ENCODE measurements at regions not wholly inside any gene's neighbourhood (a gene's known extent, or its start where the extent isn't known, plus 50 kb on each side); places are given as distances from the start of the nearest gene placed in this dataset.

- H3K9me3 ChIP-seq (ENCODE audit: low read length), result no peaks in the 10 kb centered on the region
- H3K4me3 ChIP-seq (ENCODE audit: low read depth in 1 of 2, low read length in 2 of 2), result no peak overlapping the region
- H3K9ac ChIP-seq (ENCODE audit: low read length), result no peak overlapping the region
- no peak overlapping the region for H3K27ac ChIP-seq (ENCODE audit: low read depth, low read length)
- no peaks in the 10 kb centered on the region for H3K4me1 ChIP-seq (ENCODE audit: insufficient read depth, low read length)
- no peaks in the 10 kb centered on the region for H3K27me3 ChIP-seq (ENCODE audit: control insufficient read depth in 1 of 2, insufficient read depth in 2 of 2, low read length in 2 of 2)
- H3K36me3 ChIP-seq (ENCODE audit: insufficient read depth, low read length), result no peaks in the 10 kb centered on the region
These were observed 51.0 kb upstream of the EGFLAM start for GRCh38 chr5:38207343-38207742.

- no peaks in the 10 kb centered on the region for H3K27me3 ChIP-seq (ENCODE audit: control insufficient read depth in 1 of 2, insufficient read depth in 2 of 2, low read length in 2 of 2)
- no peak overlapping the region for H3K27ac ChIP-seq (ENCODE audit: low read depth, low read length)
- H3K36me3 ChIP-seq (ENCODE audit: insufficient read depth, low read length), result no peaks in the 10 kb centered on the region
- no peaks in the 10 kb centered on the region for H3K4me1 ChIP-seq (ENCODE audit: insufficient read depth, low read length)
- H3K4me3 ChIP-seq (ENCODE audit: low read depth in 1 of 2, low read length in 2 of 2), result no peak overlapping the region
- H3K9ac ChIP-seq (ENCODE audit: low read length), result no peak overlapping the region
- no peaks in the 10 kb centered on the region for H3K9me3 ChIP-seq (ENCODE audit: low read length)
These were observed 55.6 kb upstream of the EGFLAM start for GRCh38 chr5:38202741-38203140.

GRCh38 chr5:38200872-38201557 lies 57.3 kb upstream of the EGFLAM start:
- no peak overlapping the region for H3K27ac ChIP-seq (ENCODE audit: low read depth, low read length)
- no peaks in the 10 kb centered on the region for H3K27me3 ChIP-seq (ENCODE audit: control insufficient read depth in 1 of 2, insufficient read depth in 2 of 2, low read length in 2 of 2)
- no peak overlapping the region for H3K4me3 ChIP-seq (ENCODE audit: low read depth in 1 of 2, low read length in 2 of 2)
- no peaks in the 10 kb centered on the region for H3K36me3 ChIP-seq (ENCODE audit: insufficient read depth, low read length)
- no peaks in the 10 kb centered on the region for H3K9me3 ChIP-seq (ENCODE audit: low read length)
- H3K9ac ChIP-seq (ENCODE audit: low read length), result no peak overlapping the region
- no peaks in the 10 kb centered on the region for H3K4me1 ChIP-seq (ENCODE audit: insufficient read depth, low read length)

- Histone ChIP-seq H3K4me3 (ENCODE audit: low read depth in 1 of 2, low read length in 2 of 2) (no peak overlapping the region), H3K27ac (ENCODE audit: low read depth, low read length) (no peak overlapping the region), H3K4me1 (ENCODE audit: insufficient read depth, low read length) (no peaks in the 10 kb centered on the region), H3K36me3 (ENCODE audit: insufficient read depth, low read length) (no peaks in the 10 kb centered on the region), H3K9ac (ENCODE audit: low read length) (no peak overlapping the region), H3K9me3 (ENCODE audit: low read length) (no peaks in the 10 kb centered on the region), H3K27me3 (ENCODE audit: control insufficient read depth in 1 of 2, insufficient read depth in 2 of 2, low read length in 2 of 2) (no peaks in the 10 kb centered on the region)
These were observed 61.2 kb upstream of the EGFLAM start for GRCh38 chr5:38197118-38197517.

GRCh38 chr5:38193015-38193581 lies 65.3 kb upstream of the EGFLAM start:
- no peak overlapping the region for H3K27ac ChIP-seq (ENCODE audit: low read depth, low read length)
- no peaks in the 10 kb centered on the region for H3K27me3 ChIP-seq (ENCODE audit: control insufficient read depth in 1 of 2, insufficient read depth in 2 of 2, low read length in 2 of 2)
- H3K9me3 ChIP-seq (ENCODE audit: low read length), result no peaks in the 10 kb centered on the region
- no peak overlapping the region for H3K4me3 ChIP-seq (ENCODE audit: low read depth in 1 of 2, low read length in 2 of 2)
- peaks cover 5% of the 10 kb centered on the region for H3K4me1 ChIP-seq (ENCODE audit: insufficient read depth, low read length)
- no peak overlapping the region for H3K9ac ChIP-seq (ENCODE audit: low read length)
- no peaks in the 10 kb centered on the region for H3K36me3 ChIP-seq (ENCODE audit: insufficient read depth, low read length)

- Histone ChIP-seq H3K9ac (ENCODE audit: low read length) (no peak overlapping the region), H3K27ac (ENCODE audit: low read depth, low read length) (no peak overlapping the region), H3K4me3 (ENCODE audit: low read depth in 1 of 2, low read length in 2 of 2) (no peak overlapping the region), H3K9me3 (ENCODE audit: low read length) (no peaks in the 10 kb centered on the region), H3K27me3 (ENCODE audit: control insufficient read depth in 1 of 2, insufficient read depth in 2 of 2, low read length in 2 of 2) (no peaks in the 10 kb centered on the region), H3K4me1 (ENCODE audit: insufficient read depth, low read length) (peaks cover 5% of the 10 kb centered on the region), H3K36me3 (ENCODE audit: insufficient read depth, low read length) (no peaks in the 10 kb centered on the region)
These were observed 66.7 kb upstream of the EGFLAM start for GRCh38 chr5:38191693-38192092.

- H3K9me3 ChIP-seq (ENCODE audit: low read length), result no peaks in the 10 kb centered on the region
- no peaks in the 10 kb centered on the region for H3K27me3 ChIP-seq (ENCODE audit: control insufficient read depth in 1 of 2, insufficient read depth in 2 of 2, low read length in 2 of 2)
- H3K36me3 ChIP-seq (ENCODE audit: insufficient read depth, low read length), result no peaks in the 10 kb centered on the region
- H3K4me3 ChIP-seq (ENCODE audit: low read depth in 1 of 2, low read length in 2 of 2), result no peak overlapping the region
- no peak overlapping the region for H3K27ac ChIP-seq (ENCODE audit: low read depth, low read length)
- H3K9ac ChIP-seq (ENCODE audit: low read length), result no peak overlapping the region
- H3K4me1 ChIP-seq (ENCODE audit: insufficient read depth, low read length), result peaks cover 5% of the 10 kb centered on the region
These were observed 68.2 kb upstream of the EGFLAM start for GRCh38 chr5:38190111-38190510.

- H3K4me1 ChIP-seq (ENCODE audit: insufficient read depth, low read length), result peaks cover 5% of the 10 kb centered on the region
- no peaks in the 10 kb centered on the region for H3K27me3 ChIP-seq (ENCODE audit: control insufficient read depth in 1 of 2, insufficient read depth in 2 of 2, low read length in 2 of 2)
- H3K9ac ChIP-seq (ENCODE audit: low read length), result no peak overlapping the region
- H3K9me3 ChIP-seq (ENCODE audit: low read length), result no peaks in the 10 kb centered on the region
- H3K27ac ChIP-seq (ENCODE audit: low read depth, low read length), result no peak overlapping the region
- no peak overlapping the region for H3K4me3 ChIP-seq (ENCODE audit: low read depth in 1 of 2, low read length in 2 of 2)
- no peaks in the 10 kb centered on the region for H3K36me3 ChIP-seq (ENCODE audit: insufficient read depth, low read length)
These were observed 69.3 kb upstream of the EGFLAM start for GRCh38 chr5:38189081-38189504.

- Histone ChIP-seq H3K36me3 (ENCODE audit: insufficient read depth, low read length) (no peaks in the 10 kb centered on the region), H3K27ac (ENCODE audit: low read depth, low read length) (no peak overlapping the region), H3K9ac (ENCODE audit: low read length) (no peak overlapping the region), H3K4me3 (ENCODE audit: low read depth in 1 of 2, low read length in 2 of 2) (no peak overlapping the region), H3K4me1 (ENCODE audit: insufficient read depth, low read length) (peaks cover 5% of the 10 kb centered on the region), H3K9me3 (ENCODE audit: low read length) (no peaks in the 10 kb centered on the region), H3K27me3 (ENCODE audit: control insufficient read depth in 1 of 2, insufficient read depth in 2 of 2, low read length in 2 of 2) (no peaks in the 10 kb centered on the region)
These were observed 69.8 kb upstream of the EGFLAM start for GRCh38 chr5:38188591-38188990.

- no peaks in the 10 kb centered on the region for H3K27me3 ChIP-seq (ENCODE audit: control insufficient read depth in 1 of 2, insufficient read depth in 2 of 2, low read length in 2 of 2)
- no peaks in the 10 kb centered on the region for H3K9me3 ChIP-seq (ENCODE audit: low read length)
- peaks cover 5% of the 10 kb centered on the region for H3K4me1 ChIP-seq (ENCODE audit: insufficient read depth, low read length)
- H3K27ac ChIP-seq (ENCODE audit: low read depth, low read length), result no peak overlapping the region
- H3K36me3 ChIP-seq (ENCODE audit: insufficient read depth, low read length), result no peaks in the 10 kb centered on the region
- no peak overlapping the region for H3K4me3 ChIP-seq (ENCODE audit: low read depth in 1 of 2, low read length in 2 of 2)
- no peak overlapping the region for H3K9ac ChIP-seq (ENCODE audit: low read length)
These were observed 70.8 kb upstream of the EGFLAM start for GRCh38 chr5:38187532-38187931.

GRCh38 chr5:38184627-38185026 lies 73.7 kb upstream of the EGFLAM start:
- H3K9me3 ChIP-seq (ENCODE audit: low read length), result no peaks in the 10 kb centered on the region
- H3K36me3 ChIP-seq (ENCODE audit: insufficient read depth, low read length), result no peaks in the 10 kb centered on the region
- peaks cover 5% of the 10 kb centered on the region for H3K4me1 ChIP-seq (ENCODE audit: insufficient read depth, low read length)
- H3K4me3 ChIP-seq (ENCODE audit: low read depth in 1 of 2, low read length in 2 of 2), result no peak overlapping the region
- no peak overlapping the region for H3K9ac ChIP-seq (ENCODE audit: low read length)
- H3K27me3 ChIP-seq (ENCODE audit: control insufficient read depth in 1 of 2, insufficient read depth in 2 of 2, low read length in 2 of 2), result no peaks in the 10 kb centered on the region
- H3K27ac ChIP-seq (ENCODE audit: low read depth, low read length), result no peak overlapping the region

GRCh38 chr5:38182991-38183390 lies 75.4 kb upstream of the EGFLAM start:
- H3K9ac ChIP-seq (ENCODE audit: low read length), result no peak overlapping the region
- no peaks in the 10 kb centered on the region for H3K9me3 ChIP-seq (ENCODE audit: low read length)
- no peak overlapping the region for H3K4me3 ChIP-seq (ENCODE audit: low read depth in 1 of 2, low read length in 2 of 2)
- H3K27ac ChIP-seq (ENCODE audit: low read depth, low read length), result no peak overlapping the region
- H3K4me1 ChIP-seq (ENCODE audit: insufficient read depth, low read length), result no peaks in the 10 kb centered on the region
- no peaks in the 10 kb centered on the region for H3K36me3 ChIP-seq (ENCODE audit: insufficient read depth, low read length)
- no peaks in the 10 kb centered on the region for H3K27me3 ChIP-seq (ENCODE audit: control insufficient read depth in 1 of 2, insufficient read depth in 2 of 2, low read length in 2 of 2)

All from muscle layer of colon (tissue), 2 donors.